Middle frontal gyrus (tissue), 1 donor: ENCODE measurements at regions not wholly inside any gene's neighbourhood (a gene's known extent, or its start where the extent isn't known, plus 50 kb on each side); places are given as distances from the start of the nearest gene placed in this dataset.

Experiments
- DNase-seq: peaks from one replicate; pipeline ENCODE4 v3.0.0-alpha.2; 2015; ENCODE audit warnings: low spot score; ENCODE audit errors: extremely low spot score

- no peak for DNase-seq
Observed at GRCh38 chr3:14286887-14287500, 108.4 kb downstream of the LSM3 start.

- no peak for DNase-seq
Observed at GRCh38 chr3:14288177-14288788, 109.7 kb downstream of the LSM3 start.

GRCh38 chr3:14288833-14289451 lies 110.3 kb downstream of the LSM3 start:
- no peak for DNase-seq

GRCh38 chr3:14289590-14290461 lies 111.2 kb downstream of the LSM3 start:
- no peak for DNase-seq

GRCh38 chr3:14290631-14291385 lies 111.6 kb upstream of the SLC6A6 start:
- no peak for DNase-seq

GRCh38 chr3:14295037-14295436 lies 107.4 kb upstream of the SLC6A6 start:
- DNase-seq: no peak

GRCh38 chr3:14295801-14296200 lies 106.6 kb upstream of the SLC6A6 start:
- DNase-seq: no peak

GRCh38 chr3:14297305-14297704 lies 105.1 kb upstream of the SLC6A6 start:
- DNase-seq: no peak

GRCh38 chr3:14297784-14298236 lies 104.6 kb upstream of the SLC6A6 start:
- no peak for DNase-seq

- DNase-seq: no peak
Observed at GRCh38 chr3:14298442-14298841, 104.0 kb upstream of the SLC6A6 start.

- no peak for DNase-seq
Observed at GRCh38 chr3:14298991-14299555, 103.3 kb upstream of the SLC6A6 start.

GRCh38 chr3:14299767-14300166 lies 102.6 kb upstream of the SLC6A6 start:
- DNase-seq: no peak

GRCh38 chr3:14300721-14301399 lies 101.5 kb upstream of the SLC6A6 start:
- peak; percentile 8 for DNase-seq

GRCh38 chr3:14301558-14301957 lies 100.8 kb upstream of the SLC6A6 start:
- no peak for DNase-seq

- no peak for DNase-seq
Observed at GRCh38 chr3:14303336-14304100, 98.9 kb upstream of the SLC6A6 start.

- no peak for DNase-seq
Observed at GRCh38 chr3:14304101-14305045, 98.0 kb upstream of the SLC6A6 start.

GRCh38 chr3:14305324-14305723 lies 97.1 kb upstream of the SLC6A6 start:
- no peak for DNase-seq

- no peak for DNase-seq
Observed at GRCh38 chr3:14306142-14306541, 96.3 kb upstream of the SLC6A6 start.
